K562 (cell line): ENCODE measurements at regions not wholly inside any gene's neighbourhood (a gene's known extent, or its start where the extent isn't known, plus 50 kb on each side); places are given as distances from the start of the nearest gene placed in this dataset.

ENCODE experiments used
- ATAC-seq: fragments of 200-7000 bp; cut with Tn5 transposase; 3 replicates; pipeline ENCODE4 v1.9.1; 2020; ENCODE audit warnings: moderate library complexity
- BruUV-seq: library from RNA; stranded (reverse); fragments of 400-500 nt; replicated peaks from 2 replicates; lab custom pipeline; 2021; lab: Mats Ljungman, UMichigan
- CTCF ChIA-PET: fragments of 300-600 bp; formaldehyde crosslinking; extraction: SDS; loops from one replicate; lab custom pipeline; 2021; ENCODE audit warnings: low intra/inter-chr PET ratio; lab: Yijun Ruan, JAX
- POLR2A ChIA-PET: fragments of 300-600, 350-650 bp; sonication (Branson Sonifier 250); formaldehyde crosslinking; extraction: SDS; loops from one replicate; lab custom pipeline; 2021; ENCODE audit warnings: antibody characterized with exemption, inconsistent platforms; lab: Yijun Ruan, JAX
- DNase-seq, 4 experiments: peaks; one replicate each; pipeline versions ENCODE4 v3.0.0 to v3.0.0-alpha.2; 2011 to 2018; ENCODE audit warnings: low spot score in 3 of 4, mixed read lengths in 3 of 4; ENCODE audit errors: extremely low read depth in 1 of 4
- FAIRE-seq: peaks from 2 replicates; lab custom pipeline; 2011; peaks lifted over from hg19 to GRCh38; lab: Jason Lieb, UNC
- H2AFZ ChIP-seq: 2 replicates; pipeline ENCODE4 v1.6.0; 2011; ENCODE audit warnings: low read depth, low read length, control low read depth, inconsistent platforms
- H3K27ac ChIP-seq: fragments of 200-600 bp; 3 replicates; pipeline ENCODE4 v1.8.0; 2011; ENCODE audit warnings: low read depth, mild to moderate bottlenecking, control low read depth, inconsistent platforms, low read length, moderate library complexity, mixed read lengths; ENCODE audit errors: extremely low read depth
- H3K27me3 ChIP-seq, 2 experiments: fragments of 300-600 bp in 1 of 2; 2 replicates in 1 of 2; 3 replicates in 1 of 2; pipeline versions ENCODE4 v1.6.0 to v1.8.0; 2011; ENCODE audit warnings: inconsistent platforms in 2 of 2, low read length in 2 of 2, mild to moderate bottlenecking in 1 of 2, mixed read lengths in 1 of 2, moderate library complexity in 1 of 2; ENCODE audit not compliant: control insufficient read depth in 2 of 2, insufficient read depth in 2 of 2
- H3K36me3 ChIP-seq: fragments of 300-600 bp; 3 replicates; pipeline ENCODE4 v1.8.0; 2011; ENCODE audit warnings: mild to moderate bottlenecking, low read length, inconsistent platforms; ENCODE audit not compliant: control insufficient read depth, insufficient read depth
- H3K4me1 ChIP-seq, 2 experiments: fragments of 200-600 bp in 1 of 2; replicated peaks in 1 of 2; 2 replicates in 1 of 2; 3 replicates in 1 of 2; pipeline versions ENCODE4 v1.5.1 to v1.8.0; 2011; ENCODE audit warnings: inconsistent platforms in 2 of 2, low read length in 2 of 2, mild to moderate bottlenecking in 1 of 2, mixed read lengths in 1 of 2, moderate library complexity in 1 of 2; ENCODE audit not compliant: control insufficient read depth in 2 of 2, insufficient read depth in 2 of 2
- H3K4me2 ChIP-seq: 2 replicates; pipeline ENCODE4 v1.6.1; 2011; ENCODE audit warnings: low read length, control low read depth, inconsistent platforms, mixed read lengths; ENCODE audit not compliant: insufficient read depth
- H3K4me3 ChIP-seq: fragments of 200-600 bp; sonication (generic), shearing (Covaris generic); 2 replicates; pipeline ENCODE4 v1.5.1; 2016; ENCODE audit warnings: control low read depth, inconsistent platforms
- H3K79me2 ChIP-seq: fragments of 200-600 bp; 3 replicates; pipeline ENCODE4 v1.8.0; 2011; ENCODE audit warnings: low read length, inconsistent platforms; ENCODE audit not compliant: control insufficient read depth, insufficient read depth
- H3K9ac ChIP-seq, 2 experiments: 2 replicates each; pipeline versions ENCODE4 v1.6.0 to v1.6.1; 2011; ENCODE audit warnings: low read depth in 2 of 2, low read length in 2 of 2, control low read depth in 1 of 2, inconsistent platforms in 1 of 2, mild to moderate bottlenecking in 1 of 2, mixed read lengths in 1 of 2; ENCODE audit not compliant: insufficient read depth in 1 of 2
- H3K9me1 ChIP-seq: one replicate; pipeline ENCODE4 v1.6.0; 2011; ENCODE audit warnings: inconsistent platforms, mild to moderate bottlenecking, low read length, moderate library complexity; ENCODE audit not compliant: control insufficient read depth, insufficient read depth
- H3K9me3 ChIP-seq: replicated peaks from 2 replicates; pipeline ENCODE4 v1.5.1; 2011; ENCODE audit warnings: low read depth, low read length, inconsistent platforms; ENCODE audit not compliant: control insufficient read depth, insufficient read depth
- H4K20me1 ChIP-seq: replicated peaks from 2 replicates; pipeline ENCODE4 v1.6.1; 2011; ENCODE audit warnings: low read length, inconsistent platforms, mixed read lengths; ENCODE audit not compliant: control insufficient read depth, insufficient read depth
- CBFA2T3 ChIP-seq: fragments of 450-650 bp; IDR thresholded peaks from 2 replicates; pipeline ENCODE4 v1.6.1; 2017
- FOXP1 ChIP-seq: sonication (generic); formaldehyde crosslinking; IDR thresholded peaks from 2 replicates; pipeline ENCODE4 v1.8.0; 2022; ENCODE audit warnings: mild to moderate bottlenecking, missing genetic modification reagents
- GABPA ChIP-seq: fragments of 200-800 bp; sonication (Bioruptor generic); conservative IDR thresholded peaks from 2 replicates; pipeline ENCODE4 v1.6.1; 2016; ENCODE audit warnings: low read depth, missing genetic modification characterization, missing compliant biosample characterization
- HMGXB4 ChIP-seq: sonication (generic); formaldehyde crosslinking; IDR thresholded peaks from 2 replicates; pipeline ENCODE4 v1.8.1; 2023; ENCODE audit warnings: mild to moderate bottlenecking, missing genetic modification reagents
- RBBP5 ChIP-seq: fragments of 200-600 bp; sonication (generic); IDR thresholded peaks from 2 replicates; pipeline ENCODE4 v1.6.1; 2012; ENCODE audit warnings: borderline replicate concordance, mild to moderate bottlenecking, low read length, control low read depth, inconsistent platforms; ENCODE audit not compliant: insufficient read depth, poor library complexity, severe bottlenecking
- RFX7 ChIP-seq: fragments of 250-450 bp; sonication (Bioruptor Pico); IDR thresholded peaks from 2 replicates; pipeline ENCODE4 v1.5.1; 2021; ENCODE audit warnings: mild to moderate bottlenecking
- TFAP4 ChIP-seq: sonication (generic); formaldehyde crosslinking; IDR thresholded peaks from 2 replicates; pipeline ENCODE4 v1.8.0; 2022; ENCODE audit warnings: missing genetic modification reagents, mild to moderate bottlenecking, moderate library complexity, borderline replicate concordance
- THAP7 ChIP-seq: fragments of 250-450 bp; sonication (Bioruptor Pico); IDR thresholded peaks from 2 replicates; pipeline ENCODE4 v1.5.0; 2021
- ZNF134 ChIP-seq: fragments of 250-450 bp; sonication (Bioruptor Pico); conservative IDR thresholded peaks from 2 replicates; pipeline ENCODE4 v1.4.0; 2020
- ZNF224 ChIP-seq: sonication (generic); formaldehyde crosslinking; IDR thresholded peaks from 2 replicates; pipeline ENCODE4 v1.8.0; 2022; ENCODE audit warnings: mild to moderate bottlenecking, missing genetic modification reagents
- ZNF24 ChIP-seq: fragments of 450-650 bp; IDR thresholded peaks from 2 replicates; pipeline ENCODE4 v1.6.1; 2016
- ZNF766 ChIP-seq: fragments of 200-800 bp; sonication (Bioruptor generic); conservative IDR thresholded peaks from 2 replicates; pipeline ENCODE4 v1.6.1; 2016; ENCODE audit warnings: missing genetic modification characterization, missing compliant biosample characterization
- WGBS: fragments of 100-300 bp; shearing (Covaris generic); methylation state at CpG from one replicate; pipeline ENCODE4 v1.1.6; 2016; ENCODE audit warnings: low coverage, mixed read lengths; ENCODE audit not compliant: insufficient coverage; ENCODE audit errors: missing lambda C conversion rate; 5-methylcytosine and 5-hydroxymethylcytosine counted together
- in situ Hi-C: fragments of 300-500 bp; cut with MboI; formaldehyde crosslinking; loops from 4 replicates; pipeline ENCODE4 v1.15.0; 2018; ENCODE audit warnings: inconsistent platforms, mixed read lengths
- intact Hi-C: fragments of 100-400 bp; cut with micrococcal nuclease; formaldehyde crosslinking; loops from 2 replicates; pipeline ENCODE4 v1.14.2; 2022

- WGBS, result 9% methylated on average over 7 of the region's 7 CpGs
- intact Hi-C loops, result no loop called here
- DNase-seq (no peak), ATAC-seq (no peak)
- H2AFZ ChIP-seq, result 0 out of 2 replicates have a peak overlapping the region, but pooled peaks have one; percentile 16
- H3K4me1 ChIP-seq, result peaks cover 3 to 10% of the 10 kb centered on the region in 2 experiments; a peak in 3 of 5 replicates
- POLR2A ChIA-PET, result interaction anchor here (0.6 kb wide), 1 partner anchor 356 kb away, joined by 3 read pairs; no protein-coding TSS in a partner anchor
- no peaks in the 10 kb centered on the region for H3K9me1 ChIP-seq
- CTCF ChIA-PET, result no interaction called here
- H3K27me3 ChIP-seq, result peaks cover 40 to 48% of the 10 kb centered on the region in 2 experiments
- TF ChIP-seq FOXP1 (CRISPR knock-in tag), result no peak
- no peak for TF ChIP-seq CBFA2T3
- no peak for TF ChIP-seq ZNF224 (CRISPR knock-in tag)
- TF ChIP-seq ZNF24, result peak; percentile 14; the same call in 1 of the 2 replicates
- TF ChIP-seq RFX7, result no peak
- TF ChIP-seq, all 486 proteins: peak for 1
- H3K36me3 ChIP-seq, result no peaks in the 10 kb centered on the region
- H3K4me3 ChIP-seq, result no peak overlapping the region
- no TSS peak for BruUV-seq
- no peak overlapping the region for H3K4me2 ChIP-seq
- in situ Hi-C loops, result no loop called here
- peaks cover 4% of the 10 kb centered on the region; the same call in 1 of the 2 replicates for H3K9me3 ChIP-seq
- H4K20me1 ChIP-seq, result no peaks in the 10 kb centered on the region
- H3K27ac ChIP-seq, result no peak overlapping the region
- H3K79me2 ChIP-seq, result no peaks in the 10 kb centered on the region
- FAIRE-seq, result no peak
- no peak overlapping the region for H3K9ac ChIP-seq
Measured at GRCh38 chr1:9425859-9426258, 113.4 kb upstream of the SLC25A33 start.

- Histone ChIP-seq H3K4me2 (peak overlapping the region; percentile 30; the same call in 1 of the 2 replicates), H3K9me3 (peaks cover 4% of the 10 kb centered on the region; the same call in 1 of the 2 replicates), H3K4me3 (no peak overlapping the region), H2AFZ (peak overlapping the region; percentile 59; the same call in 1 of the 2 replicates), H4K20me1 (no peaks in the 10 kb centered on the region), H3K9me1 (no peaks in the 10 kb centered on the region), H3K36me3 (no peaks in the 10 kb centered on the region), H3K4me1 (peaks cover 3 to 10% of the 10 kb centered on the region in 2 experiments; a peak in 3 of 5 replicates), H3K27ac (no peak overlapping the region), H3K9ac (no peak overlapping the region), H3K79me2 (no peaks in the 10 kb centered on the region), H3K27me3 (peaks cover 35 to 43% of the 10 kb centered on the region in 2 experiments)
- POLR2A ChIA-PET, result no interaction called here
- TF ChIP-seq TFAP4 (CRISPR knock-in tag), result peak; percentile 39; the same call in 1 of the 2 replicates
- TF ChIP-seq ZNF766 (CRISPR knock-in tag), result peak; percentile 56; the same call in 1 of the 2 replicates
- TF ChIP-seq THAP7 (CRISPR knock-in tag), result no peak
- no peak for TF ChIP-seq ZNF134 (CRISPR knock-in tag)
- TF ChIP-seq HMGXB4, result no peak
- no peak for TF ChIP-seq RBBP5
- peak; percentile 49; the same call in 1 of the 2 replicates for TF ChIP-seq GABPA
- BruUV-seq, result no TSS peak
- no peak for DNase-seq
- CTCF ChIA-PET, result no interaction called here
- in situ Hi-C loops (no loop called here), intact Hi-C loops (no loop called here)
- ATAC-seq, result no peak
- WGBS, result 32% methylated on average over 13 of the region's 13 CpGs
- no peak for FAIRE-seq
Measured at GRCh38 chr1:9426291-9426711, 113.0 kb upstream of the SLC25A33 start.
